B cell (primary cell): ENCODE measurements at regions not wholly inside any gene's neighbourhood (a gene's known extent, or its start where the extent isn't known, plus 50 kb on each side); places are given as distances from the start of the nearest gene placed in this dataset.

Source experiments
- ATAC-seq: fragments of 200-7000 bp; cut with Tn5 transposase; one replicate; pipeline ENCODE4 v1.10.0; 2021; ENCODE audit warnings: low read depth, mild to moderate bottlenecking, moderate number of reproducible peaks, moderate library complexity
- CTCF ChIA-PET: fragments of 350-600 bp; sonication (Branson Sonifier 250); formaldehyde crosslinking; loops from one replicate; lab custom pipeline; 2021; ENCODE audit warnings: antibody characterized with exemption, inconsistent platforms; lab: Charles Lee
- POLR2A ChIA-PET: fragments of 350-600 bp; sonication (Branson Sonifier 250); formaldehyde crosslinking; loops from one replicate; lab custom pipeline; 2021; ENCODE audit warnings: antibody characterized with exemption; lab: Charles Lee
- DNase-seq: peaks from one replicate; pipeline ENCODE4 v3.0.0; 2013
- H2AFZ ChIP-seq: 2 replicates; pipeline ENCODE4 v1.6.1; 2012; ENCODE audit warnings: mild to moderate bottlenecking, low read depth, low read length; ENCODE audit not compliant: insufficient read depth, poor library complexity, severe bottlenecking
- H3K27ac ChIP-seq, 2 donors: 1 replicate in 1 of 2; 2 replicates in 1 of 2; pipeline ENCODE4 v1.5.1; 2012 to 2013; ENCODE audit warnings: low read length in 2 of 2, mild to moderate bottlenecking in 2 of 2, moderate library complexity in 1 of 2
- H3K27me3 ChIP-seq, 4 experiments: fragments of 200-600 bp in 1 of 4; sonication (generic) in 1 of 4; replicated peaks in 1 of 4; 1 replicate in 2 of 4; 2 replicates in 2 of 4; pipeline versions ENCODE4 v1.6.1 to v1.7.0; 2013 to 2016; ENCODE audit warnings: low read length in 3 of 4, mild to moderate bottlenecking in 2 of 4, mixed read lengths in 1 of 4, moderate library complexity in 1 of 4; ENCODE audit not compliant: insufficient read depth in 4 of 4, control insufficient read depth in 3 of 4; ENCODE audit errors: control extremely low read depth in 1 of 4
- H3K36me3 ChIP-seq, 2 experiments: replicated peaks in 1 of 2; 1 replicate in 1 of 2; 2 replicates in 1 of 2; pipeline versions ENCODE4 v1.6.1 to v1.7.1; 2013; ENCODE audit warnings: low read length in 1 of 2; ENCODE audit not compliant: insufficient read depth in 2 of 2, control insufficient read depth in 1 of 2; ENCODE audit errors: control extremely low read depth in 1 of 2, extremely low read depth in 1 of 2
- H3K4me1 ChIP-seq, 2 donors: fragments of 200-600 bp in 1 of 2; sonication (generic) in 1 of 2; 1 replicate in 1 of 2; 2 replicates in 1 of 2; pipeline versions ENCODE4 v1.5.1 to v1.6.1; 2013 to 2017; ENCODE audit warnings: low read length in 2 of 2; ENCODE audit not compliant: control insufficient read depth in 2 of 2, insufficient read depth in 2 of 2
- H3K4me2 ChIP-seq: replicated peaks from 2 replicates; pipeline ENCODE3; 2012; ENCODE audit warnings: mild to moderate bottlenecking, low read depth, low read length; ENCODE audit not compliant: poor library complexity, severe bottlenecking
- H3K4me3 ChIP-seq, 5 experiments: fragments of 200-600 bp in 1 of 5; sonication (generic) in 1 of 5; 1 replicate in 3 of 5; 2 replicates in 2 of 5; pipeline versions ENCODE4 v1.5.1 to v1.7.0; 2011 to 2016; ENCODE audit warnings: low read length in 4 of 5, mild to moderate bottlenecking in 4 of 5, low read depth in 2 of 5, control low read depth in 1 of 5, moderate library complexity in 1 of 5; ENCODE audit not compliant: insufficient read depth in 1 of 5; ENCODE audit errors: control extremely low read depth in 1 of 5, extremely low read depth in 1 of 5
- H3K79me2 ChIP-seq: fragments of 200-600 bp; sonication (generic); one replicate; pipeline ENCODE4 v1.6.0; 2016; ENCODE audit warnings: low read length; ENCODE audit not compliant: control insufficient read depth, insufficient read depth
- H3K9ac ChIP-seq: fragments of 200-600 bp; sonication (generic); 2 replicates; pipeline ENCODE4 v1.6.1; 2017; ENCODE audit warnings: mild to moderate bottlenecking, low read length, moderate library complexity
- H3K9me3 ChIP-seq, 3 donors: one replicate each; pipeline versions ENCODE4 v1.6.1 to v1.7.1; 2013; ENCODE audit warnings: low read length in 2 of 3; ENCODE audit not compliant: control insufficient read depth in 2 of 3, insufficient read depth in 1 of 3; ENCODE audit errors: control extremely low read depth in 1 of 3
- H4K20me1 ChIP-seq: 2 replicates; pipeline ENCODE4 v1.6.0; 2012; ENCODE audit warnings: mild to moderate bottlenecking, low read length; ENCODE audit not compliant: insufficient read depth, control insufficient read depth, poor library complexity, severe bottlenecking
- H3K27ac Mint-ChIP-seq: one replicate; pipeline ENCODE4 v1.8.0; 2021; ENCODE audit warnings: mixed read lengths
- H3K27me3 Mint-ChIP-seq: one replicate; pipeline ENCODE4 v1.8.0; 2021; ENCODE audit warnings: mixed read lengths
- H3K4me1 Mint-ChIP-seq: one replicate; pipeline ENCODE4 v1.8.0; 2021; ENCODE audit warnings: mixed read lengths
- H3K4me3 Mint-ChIP-seq: one replicate; pipeline ENCODE4 v1.8.0; 2021; ENCODE audit warnings: mixed read lengths
- H3K9me3 Mint-ChIP-seq: one replicate; pipeline ENCODE4 v1.8.0; 2022; ENCODE audit warnings: mixed read lengths; ENCODE audit not compliant: insufficient read depth
- EZH2 ChIP-seq: IDR thresholded peaks from 2 replicates; pipeline ENCODE4 v1.6.1; 2012; ENCODE audit warnings: borderline replicate concordance, low read depth, mild to moderate bottlenecking, moderate library complexity, low read length; ENCODE audit not compliant: insufficient read depth, poor library complexity, severe bottlenecking
- WGBS: methylation state at CpG from one replicate; pipeline ENCODE4 v1.1.5; 2013; ENCODE audit warnings: missing lambda C conversion rate; ENCODE audit not compliant: insufficient coverage; 5-methylcytosine and 5-hydroxymethylcytosine counted together
- intact Hi-C: fragments of 100-400 bp; cut with micrococcal nuclease; formaldehyde crosslinking; loops from one replicate; pipeline ENCODE4 v1.10.0; 2022
- TF ChIP-seq, protein P1 (sequence below): fragments of 200-600 bp; IDR thresholded peaks from one replicate; pipeline ENCODE4 v1.8.0; 2022; ENCODE audit warnings: antibody characterized with exemption, mild to moderate bottlenecking

DNA sequence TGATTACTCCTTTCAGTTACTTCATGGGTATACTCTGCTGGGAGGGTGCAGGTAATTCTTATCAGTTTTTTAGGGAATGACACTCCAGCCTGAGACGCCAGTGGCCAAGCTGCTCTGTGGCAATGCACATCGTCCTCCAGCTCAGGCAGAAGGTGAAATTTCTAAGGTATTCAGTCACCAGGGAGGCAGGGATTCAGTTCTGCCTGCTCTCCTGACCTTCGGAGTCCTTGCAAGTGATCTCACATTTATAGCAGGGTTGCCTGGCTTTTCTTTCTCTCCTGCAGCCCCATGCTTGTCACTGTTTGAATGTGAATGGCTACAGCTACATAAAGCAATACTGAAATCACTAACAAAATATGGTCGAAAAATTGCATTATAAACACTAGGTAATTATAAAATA is 1447.5 kb downstream of the EFNB2 start:
- Histone ChIP-seq H3K27me3 (no peaks in the 10 kb centered on the region), H4K20me1 (no peaks in the 10 kb centered on the region), H3K36me3 (no peaks in the 10 kb centered on the region), H3K4me1 (no peaks in the 10 kb centered on the region), H3K4me2 (no peak overlapping the region), H3K9ac (no peak overlapping the region), H2AFZ (no peak overlapping the region), H3K4me3 (no peak overlapping the region), H3K79me2 (no peaks in the 10 kb centered on the region), H3K9me3 (no peaks in the 10 kb centered on the region), H3K27ac (no peak overlapping the region)
- 80% methylated on average over 3 of the region's 4 CpGs for WGBS
- intact Hi-C loops, result no loop called here
- Mint-ChIP-seq H3K4me1 (no peaks in the 10 kb centered on the region), H3K27ac (no peak overlapping the region), H3K9me3 (no peaks in the 10 kb centered on the region), H3K27me3 (no peaks in the 10 kb centered on the region), H3K4me3 (no peak overlapping the region)
- ATAC-seq (no peak), DNase-seq (no peak)
- TF ChIP-seq, protein P1, sequence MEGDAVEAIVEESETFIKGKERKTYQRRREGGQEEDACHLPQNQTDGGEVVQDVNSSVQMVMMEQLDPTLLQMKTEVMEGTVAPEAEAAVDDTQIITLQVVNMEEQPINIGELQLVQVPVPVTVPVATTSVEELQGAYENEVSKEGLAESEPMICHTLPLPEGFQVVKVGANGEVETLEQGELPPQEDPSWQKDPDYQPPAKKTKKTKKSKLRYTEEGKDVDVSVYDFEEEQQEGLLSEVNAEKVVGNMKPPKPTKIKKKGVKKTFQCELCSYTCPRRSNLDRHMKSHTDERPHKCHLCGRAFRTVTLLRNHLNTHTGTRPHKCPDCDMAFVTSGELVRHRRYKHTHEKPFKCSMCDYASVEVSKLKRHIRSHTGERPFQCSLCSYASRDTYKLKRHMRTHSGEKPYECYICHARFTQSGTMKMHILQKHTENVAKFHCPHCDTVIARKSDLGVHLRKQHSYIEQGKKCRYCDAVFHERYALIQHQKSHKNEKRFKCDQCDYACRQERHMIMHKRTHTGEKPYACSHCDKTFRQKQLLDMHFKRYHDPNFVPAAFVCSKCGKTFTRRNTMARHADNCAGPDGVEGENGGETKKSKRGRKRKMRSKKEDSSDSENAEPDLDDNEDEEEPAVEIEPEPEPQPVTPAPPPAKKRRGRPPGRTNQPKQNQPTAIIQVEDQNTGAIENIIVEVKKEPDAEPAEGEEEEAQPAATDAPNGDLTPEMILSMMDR, result no peak
- no peak for TF ChIP-seq EZH2
- ChIA-PET CTCF (no interaction called here), POLR2A (no interaction called here)

DNA sequence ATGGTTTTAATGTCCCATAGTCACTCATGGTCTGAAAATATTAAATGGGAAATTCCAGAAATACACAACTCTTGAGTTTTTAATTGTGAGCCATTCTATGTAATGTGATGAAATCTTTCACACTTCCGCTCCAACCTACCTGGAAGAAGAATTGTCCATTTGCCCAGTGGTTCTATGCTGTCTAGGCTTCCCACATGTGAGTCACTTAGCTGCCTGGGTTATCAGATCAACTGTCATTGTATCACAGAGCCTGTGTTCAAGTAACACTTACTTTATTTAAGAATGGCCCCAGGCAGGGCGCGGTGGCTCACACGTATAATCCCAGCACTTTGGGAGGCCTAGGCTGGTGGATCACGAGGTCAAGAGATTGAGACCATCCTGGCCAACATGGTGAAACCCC is 1450.5 kb downstream of the EFNB2 start:
- no peak for DNase-seq
- H3K9ac ChIP-seq, result no peak overlapping the region
- Mint-ChIP-seq H3K27me3 (no peaks in the 10 kb centered on the region), H3K27ac (no peak overlapping the region), H3K4me1 (no peaks in the 10 kb centered on the region), H3K9me3 (no peaks in the 10 kb centered on the region), H3K4me3 (no peak overlapping the region)
- POLR2A ChIA-PET, result no interaction called here
- H3K4me3 ChIP-seq, result no peak overlapping the region
- H3K9me3 ChIP-seq, result no peaks in the 10 kb centered on the region
- intact Hi-C loops, result no loop called here
- TF ChIP-seq EZH2, result no peak
- TF ChIP-seq, protein P1, result no peak
- H4K20me1 ChIP-seq, result no peaks in the 10 kb centered on the region
- WGBS, result 100% methylated on average over 3 of the region's 5 CpGs
- CTCF ChIA-PET, result no interaction called here
- no peaks in the 10 kb centered on the region for H3K36me3 ChIP-seq
- no peak overlapping the region for H3K27ac ChIP-seq
- H3K79me2 ChIP-seq, result no peaks in the 10 kb centered on the region
- H3K27me3 ChIP-seq, result no peaks in the 10 kb centered on the region
- no peak overlapping the region for H3K4me2 ChIP-seq
- no peaks in the 10 kb centered on the region for H3K4me1 ChIP-seq
- ATAC-seq, result no peak
- no peak overlapping the region for H2AFZ ChIP-seq
